Parathyroid adenoma (tissue), 2 donors: ENCODE measurements at regions not wholly inside any gene's neighbourhood (a gene's known extent, or its start where the extent isn't known, plus 50 kb on each side); places are given as distances from the start of the nearest gene placed in this dataset.

Experiments
- H2AFZ ChIP-seq: fragments of 300-600 bp; sonication (generic); one replicate; pipeline ENCODE4 v1.7.0; 2017; ENCODE audit warnings: antibody characterized with exemption, mild to moderate bottlenecking
- H3K27ac ChIP-seq: fragments of 300-600 bp; sonication (generic); one replicate; pipeline ENCODE4 v1.7.0; 2017
- H3K27me3 ChIP-seq: fragments of 300-600 bp; sonication (generic); one replicate; pipeline ENCODE4 v1.7.0; 2017; ENCODE audit warnings: low read length; ENCODE audit not compliant: control insufficient read depth, insufficient read depth
- H3K36me3 ChIP-seq: fragments of 300-600 bp; sonication (generic); one replicate; pipeline ENCODE4 v1.7.0; 2017; ENCODE audit warnings: low read length; ENCODE audit not compliant: control insufficient read depth, insufficient read depth
- H3K4me1 ChIP-seq: fragments of 300-600 bp; sonication (generic); one replicate; pipeline ENCODE4 v1.7.0; 2017; ENCODE audit warnings: control low read depth
- H3K4me2 ChIP-seq: fragments of 300-600 bp; sonication (generic); one replicate; pipeline ENCODE4 v1.7.0; 2017; ENCODE audit warnings: low read length
- H3K4me3 ChIP-seq: fragments of 300-600 bp; sonication (generic); one replicate; pipeline ENCODE4 v1.7.0; 2017; ENCODE audit warnings: low read depth, low read length
- H3K79me2 ChIP-seq: fragments of 300-600 bp; sonication (generic); one replicate; pipeline ENCODE4 v1.7.0; 2017; ENCODE audit warnings: control low read depth
- H3K9ac ChIP-seq: fragments of 300-600 bp; sonication (generic); one replicate; pipeline ENCODE4 v1.7.0; 2017; ENCODE audit warnings: mild to moderate bottlenecking
- H3K9me3 ChIP-seq: fragments of 300-600 bp; sonication (generic); one replicate; pipeline ENCODE4 v1.7.0; 2017; ENCODE audit warnings: low read length; ENCODE audit not compliant: control insufficient read depth
- CTCF ChIP-seq: fragments of 300-600 bp; sonication (generic); IDR thresholded peaks from one replicate; pipeline ENCODE4 v1.7.0; 2017; ENCODE audit warnings: antibody characterized with exemption, mild to moderate bottlenecking
- donor health status: primary hyperparathyroidism.

DNA sequence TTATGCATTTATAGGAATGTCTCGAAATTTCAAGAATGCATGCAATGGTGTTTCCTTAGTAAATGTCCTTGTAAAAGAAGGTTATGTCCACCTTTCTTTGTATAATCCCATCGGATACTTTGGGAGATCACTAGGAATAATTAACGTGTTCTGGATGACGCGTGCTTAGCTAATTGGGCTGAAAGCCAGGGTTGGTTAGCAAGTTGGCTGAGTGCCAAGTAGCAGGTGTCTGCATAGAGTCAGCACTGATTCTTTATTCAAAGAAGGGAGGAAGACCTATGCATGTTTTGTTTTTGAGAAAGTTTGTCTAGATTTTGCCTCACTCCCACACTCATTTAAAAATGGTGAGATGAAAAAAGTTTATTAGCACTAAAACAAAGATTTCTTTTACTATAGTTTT lies 144.6 kb downstream of the SOX3 start:
- H3K27ac ChIP-seq = no peak overlapping the region
- H3K9ac ChIP-seq = no peak overlapping the region
- H3K27me3 ChIP-seq = no peaks in the 10 kb centered on the region
- H2AFZ ChIP-seq = no peak overlapping the region
- H3K9me3 ChIP-seq = no peaks in the 10 kb centered on the region
- H3K4me2 ChIP-seq = no peak overlapping the region
- no peaks in the 10 kb centered on the region for H3K4me1 ChIP-seq
- H3K4me3 ChIP-seq = no peak overlapping the region
- H3K36me3 ChIP-seq = no peaks in the 10 kb centered on the region
- no peak for TF ChIP-seq CTCF
- H3K79me2 ChIP-seq = no peaks in the 10 kb centered on the region

GRCh38 chrX:140355922-140356321 lies 148.9 kb downstream of the SOX3 start:
- no peaks in the 10 kb centered on the region for H3K79me2 ChIP-seq
- H3K4me3 ChIP-seq = no peak overlapping the region
- H3K9ac ChIP-seq = no peak overlapping the region
- H3K27ac ChIP-seq = no peak overlapping the region
- no peak for TF ChIP-seq CTCF
- H2AFZ ChIP-seq = no peak overlapping the region
- H3K27me3 ChIP-seq = no peaks in the 10 kb centered on the region
- H3K4me2 ChIP-seq = no peak overlapping the region
- H3K36me3 ChIP-seq = no peaks in the 10 kb centered on the region
- H3K9me3 ChIP-seq = no peaks in the 10 kb centered on the region
- H3K4me1 ChIP-seq = no peaks in the 10 kb centered on the region

DNA sequence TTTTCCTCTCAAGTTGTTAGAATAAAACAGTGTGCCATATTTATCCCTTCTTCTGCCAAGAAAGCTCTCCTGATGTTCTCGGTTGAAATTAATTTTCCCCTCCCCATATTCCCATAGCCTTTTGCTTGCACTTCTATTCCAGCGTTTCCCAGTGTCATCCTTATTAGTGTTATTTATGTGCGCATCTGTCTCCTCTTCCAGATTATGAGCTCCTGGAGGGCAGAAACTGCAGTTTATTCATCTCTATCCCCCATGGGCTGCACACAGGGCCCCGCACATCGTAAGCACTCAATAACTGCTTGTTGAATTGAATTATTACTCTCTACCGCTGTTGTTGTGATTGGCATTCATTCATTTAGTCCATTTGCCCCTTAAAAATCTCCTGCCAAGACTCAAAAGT lies 149.4 kb downstream of the SOX3 start:
- H3K27ac ChIP-seq = no peak overlapping the region
- no peaks in the 10 kb centered on the region for H3K27me3 ChIP-seq
- no peak overlapping the region for H3K4me3 ChIP-seq
- no peak overlapping the region for H2AFZ ChIP-seq
- H3K4me1 ChIP-seq = no peaks in the 10 kb centered on the region
- H3K9ac ChIP-seq = no peak overlapping the region
- no peaks in the 10 kb centered on the region for H3K79me2 ChIP-seq
- no peaks in the 10 kb centered on the region for H3K9me3 ChIP-seq
- H3K4me2 ChIP-seq = no peak overlapping the region
- H3K36me3 ChIP-seq = no peaks in the 10 kb centered on the region
- no peak for TF ChIP-seq CTCF

GRCh38 chrX:140354431-140355120 lies 150.3 kb downstream of the SOX3 start:
- H3K36me3 ChIP-seq = no peaks in the 10 kb centered on the region
- H3K9me3 ChIP-seq = no peaks in the 10 kb centered on the region
- H3K4me3 ChIP-seq = no peak overlapping the region
- no peaks in the 10 kb centered on the region for H3K4me1 ChIP-seq
- no peaks in the 10 kb centered on the region for H3K79me2 ChIP-seq
- no peaks in the 10 kb centered on the region for H3K27me3 ChIP-seq
- no peak overlapping the region for H3K4me2 ChIP-seq
- no peak overlapping the region for H3K27ac ChIP-seq
- H2AFZ ChIP-seq = no peak overlapping the region
- no peak overlapping the region for H3K9ac ChIP-seq
- TF ChIP-seq CTCF = no peak

DNA sequence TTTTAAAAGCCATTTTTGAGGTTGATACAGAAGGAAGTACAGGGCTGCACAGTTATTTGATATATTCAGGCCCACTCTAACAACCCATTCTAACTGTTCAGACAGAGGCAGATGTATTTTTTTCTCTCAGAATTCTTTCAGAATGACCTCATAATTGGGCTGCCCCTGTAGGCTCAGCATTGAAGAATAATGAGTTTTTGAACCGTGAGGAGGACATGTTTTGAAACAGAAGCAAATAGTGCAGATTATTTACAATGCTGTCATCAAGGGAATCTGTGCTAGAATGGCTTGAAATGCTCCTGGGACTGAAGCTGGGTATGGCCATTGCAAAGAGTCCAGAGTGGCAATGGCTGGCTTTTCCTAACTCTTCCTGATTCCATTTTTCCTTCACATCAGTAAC lies 158.1 kb downstream of the SOX3 start:
- Histone ChIP-seq H3K27me3 (no peaks in the 10 kb centered on the region), H3K36me3 (no peaks in the 10 kb centered on the region), H3K27ac (no peak overlapping the region), H3K4me3 (no peak overlapping the region), H3K9ac (no peak overlapping the region), H3K9me3 (no peaks in the 10 kb centered on the region), H3K4me2 (no peak overlapping the region), H2AFZ (no peak overlapping the region), H3K79me2 (no peaks in the 10 kb centered on the region), H3K4me1 (no peaks in the 10 kb centered on the region)
- TF ChIP-seq CTCF = no peak
